ENCODE measurements at regions not wholly inside any gene's neighbourhood (a gene's known extent, or its start where the extent isn't known, plus 50 kb on each side); places are given as distances from the start of the nearest gene placed in this dataset.

DNA sequence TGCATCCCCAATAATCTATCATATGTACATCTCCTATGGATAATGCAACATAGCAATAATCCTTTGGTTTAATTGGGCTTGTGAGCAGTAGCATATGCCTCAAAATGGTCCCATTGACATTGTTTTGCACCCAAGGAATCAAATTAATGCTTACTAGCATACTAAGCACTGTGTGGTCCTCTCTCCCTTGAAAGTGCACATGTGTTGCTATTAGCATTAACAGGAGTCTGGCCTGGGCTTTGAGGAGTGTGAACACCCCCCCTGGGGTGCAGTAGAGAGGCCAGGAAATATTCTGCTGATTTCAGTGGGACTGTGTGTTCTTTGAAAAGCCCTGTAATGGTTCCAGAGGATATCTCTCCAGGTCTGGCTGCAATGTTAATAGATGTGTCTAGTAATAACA, 1148.4 kb downstream of the VRK1 start:
- no peak overlapping the region for H3K4me3 ChIP-seq
- H3K36me3 ChIP-seq = no peaks in the 10 kb centered on the region
- H3K4me1 ChIP-seq (replicated peaks) = no peaks in the 10 kb centered on the region
- no peaks in the 10 kb centered on the region for H3K9me3 ChIP-seq
- H3K27me3 ChIP-seq (replicated peaks; ENCODE audit: insufficient read depth) = no peaks in the 10 kb centered on the region
- intact Hi-C loops (cut with DNase I) = no loop called here
- TF ChIP-seq POLR2A (IDR thresholded peaks at IDR 0.05) = no peak
- TF ChIP-seq POLR2AphosphoS5 (IDR thresholded peaks at IDR 0.05) = no peak
- TF ChIP-seq, protein P1, sequence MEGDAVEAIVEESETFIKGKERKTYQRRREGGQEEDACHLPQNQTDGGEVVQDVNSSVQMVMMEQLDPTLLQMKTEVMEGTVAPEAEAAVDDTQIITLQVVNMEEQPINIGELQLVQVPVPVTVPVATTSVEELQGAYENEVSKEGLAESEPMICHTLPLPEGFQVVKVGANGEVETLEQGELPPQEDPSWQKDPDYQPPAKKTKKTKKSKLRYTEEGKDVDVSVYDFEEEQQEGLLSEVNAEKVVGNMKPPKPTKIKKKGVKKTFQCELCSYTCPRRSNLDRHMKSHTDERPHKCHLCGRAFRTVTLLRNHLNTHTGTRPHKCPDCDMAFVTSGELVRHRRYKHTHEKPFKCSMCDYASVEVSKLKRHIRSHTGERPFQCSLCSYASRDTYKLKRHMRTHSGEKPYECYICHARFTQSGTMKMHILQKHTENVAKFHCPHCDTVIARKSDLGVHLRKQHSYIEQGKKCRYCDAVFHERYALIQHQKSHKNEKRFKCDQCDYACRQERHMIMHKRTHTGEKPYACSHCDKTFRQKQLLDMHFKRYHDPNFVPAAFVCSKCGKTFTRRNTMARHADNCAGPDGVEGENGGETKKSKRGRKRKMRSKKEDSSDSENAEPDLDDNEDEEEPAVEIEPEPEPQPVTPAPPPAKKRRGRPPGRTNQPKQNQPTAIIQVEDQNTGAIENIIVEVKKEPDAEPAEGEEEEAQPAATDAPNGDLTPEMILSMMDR (IDR thresholded peaks at IDR 0.05) = no peak
- no peak overlapping the region for H3K27ac ChIP-seq
- no peak for DNase-seq (ENCODE audit: low spot score)

DNA sequence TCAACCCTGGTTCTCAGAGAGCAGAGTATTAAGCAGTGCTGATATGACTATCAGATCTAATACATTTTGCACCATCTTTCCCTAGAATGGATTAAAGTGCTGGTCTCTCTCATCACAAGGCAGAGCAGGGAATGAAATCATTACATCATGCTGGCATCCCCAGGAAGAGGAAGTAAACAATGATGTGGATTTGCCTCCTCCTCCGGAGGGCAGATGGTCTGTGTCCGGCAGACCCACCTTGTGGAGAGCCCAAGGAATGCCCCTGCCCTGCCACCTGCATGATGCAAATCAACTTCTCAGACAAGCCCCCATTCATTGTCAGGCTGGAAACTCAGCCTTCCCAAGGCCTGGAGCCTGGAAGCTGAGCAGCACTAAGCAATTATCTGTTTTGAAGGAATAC, 1149.1 kb downstream of the VRK1 start:
- intact Hi-C loops (cut with DNase I) = no loop called here
- 18% methylated on average over 2 of the region's 2 CpGs for WGBS
- Histone ChIP-seq H3K27me3 (replicated peaks; ENCODE audit: insufficient read depth) (no peaks in the 10 kb centered on the region), H3K4me3 (no peak overlapping the region), H3K9me3 (no peaks in the 10 kb centered on the region), H3K36me3 (no peaks in the 10 kb centered on the region), H3K4me1 (replicated peaks) (no peaks in the 10 kb centered on the region), H3K27ac (no peak overlapping the region)
- TF ChIP-seq POLR2A (IDR thresholded peaks at IDR 0.05) (no peak), POLR2AphosphoS5 (IDR thresholded peaks at IDR 0.05) (no peak)
- TF ChIP-seq, protein P1 (IDR thresholded peaks at IDR 0.05) = no peak
- DNase-seq (ENCODE audit: low spot score) = no peak

DNA sequence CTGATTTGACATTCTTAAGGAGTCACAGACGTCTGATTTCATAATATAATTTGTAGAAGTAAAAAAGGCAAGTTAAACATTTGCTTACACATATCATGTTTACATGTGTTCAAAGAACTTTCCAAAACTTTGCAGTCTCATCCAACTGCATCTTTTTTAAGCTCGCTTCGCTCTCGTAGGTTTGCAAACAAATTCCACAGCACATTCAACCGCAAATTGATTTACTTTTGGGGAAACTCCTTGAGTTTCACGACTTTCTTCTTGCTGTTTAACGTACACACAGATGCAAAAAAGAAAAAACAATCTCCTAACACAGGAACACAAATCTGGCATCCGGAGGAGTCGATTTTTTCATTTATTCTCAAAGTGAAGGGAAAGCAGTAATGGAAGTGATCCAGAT, 1149.5 kb downstream of the VRK1 start:
- no peaks in the 10 kb centered on the region for H3K9me3 ChIP-seq
- H3K36me3 ChIP-seq = no peaks in the 10 kb centered on the region
- no peak overlapping the region for H3K27ac ChIP-seq
- H3K27me3 ChIP-seq (replicated peaks; ENCODE audit: insufficient read depth) = no peaks in the 10 kb centered on the region
- DNase-seq (ENCODE audit: low spot score) = no peak
- TF ChIP-seq POLR2AphosphoS5 (IDR thresholded peaks at IDR 0.05) = no peak
- TF ChIP-seq, protein P1 (IDR thresholded peaks at IDR 0.05) = no peak
- 66% methylated on average over 9 of the region's 9 CpGs for WGBS
- H3K4me1 ChIP-seq (replicated peaks) = no peaks in the 10 kb centered on the region
- no peak overlapping the region for H3K4me3 ChIP-seq
- intact Hi-C loops (cut with DNase I) = no loop called here

GRCh38 chr14:97948841-97949240, 1151.7 kb downstream of the VRK1 start:
- Histone ChIP-seq H3K27me3 (replicated peaks; ENCODE audit: insufficient read depth) (no peaks in the 10 kb centered on the region), H3K4me1 (replicated peaks) (no peaks in the 10 kb centered on the region), H3K36me3 (no peaks in the 10 kb centered on the region), H3K27ac (no peak overlapping the region), H3K4me3 (no peak overlapping the region), H3K9me3 (no peaks in the 10 kb centered on the region)
- intact Hi-C loops (cut with DNase I) = no loop called here
- TF ChIP-seq, protein P1 (IDR thresholded peaks at IDR 0.05) = no peak
- no peak for TF ChIP-seq POLR2A (IDR thresholded peaks at IDR 0.05)
- TF ChIP-seq POLR2AphosphoS5 (IDR thresholded peaks at IDR 0.05) = no peak
- DNase-seq (ENCODE audit: low spot score) = no peak
- whole genome bisulfite sequencing = 70% methylated on average over 13 of the region's 13 CpGs

DNA sequence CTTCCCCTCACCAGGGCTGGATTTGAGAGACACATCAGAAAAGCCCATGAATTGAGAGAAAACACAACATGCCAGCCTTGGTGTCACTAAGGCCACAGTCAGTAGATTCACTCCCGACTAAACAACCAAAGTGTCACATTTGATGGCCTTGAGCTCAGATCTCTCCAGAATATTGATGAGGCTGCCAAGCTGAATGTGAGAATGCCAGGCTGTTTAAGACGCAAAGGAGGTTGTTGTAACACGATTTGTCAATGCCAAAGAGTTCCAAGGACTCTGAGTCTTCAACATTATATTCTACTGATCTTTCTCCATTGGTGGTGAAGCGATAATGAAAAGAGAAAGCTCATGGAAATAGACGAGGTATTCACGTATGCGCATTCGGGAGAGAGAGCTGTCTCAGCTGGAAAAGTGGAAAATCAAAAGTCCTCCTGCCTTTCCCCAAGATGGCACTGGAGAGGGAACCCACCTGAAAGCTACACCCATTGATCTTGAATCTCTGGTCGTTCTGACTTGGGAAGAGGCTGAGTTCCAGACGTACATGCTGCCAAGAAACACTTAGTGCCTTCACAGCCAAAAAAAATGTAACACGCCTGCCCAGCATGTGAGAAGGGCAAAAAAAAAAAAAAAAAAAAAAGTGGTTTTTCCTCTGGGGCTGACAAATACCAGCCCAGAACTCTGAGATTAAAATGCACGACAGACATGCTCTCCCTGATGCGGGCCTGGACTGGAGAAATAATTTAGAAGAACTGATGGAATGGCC, 1159.6 kb downstream of the VRK1 start:
- Histone ChIP-seq H3K4me3 (no peak overlapping the region), H3K27me3 (replicated peaks; ENCODE audit: insufficient read depth) (no peaks in the 10 kb centered on the region), H3K4me1 (replicated peaks) (no peaks in the 10 kb centered on the region), H3K9me3 (no peaks in the 10 kb centered on the region), H3K36me3 (no peaks in the 10 kb centered on the region), H3K27ac (no peak overlapping the region)
- TF ChIP-seq POLR2AphosphoS5 (IDR thresholded peaks at IDR 0.05) (no peak), POLR2A (IDR thresholded peaks at IDR 0.05) (no peak)
- TF ChIP-seq, protein P1 (IDR thresholded peaks at IDR 0.05) = no peak
- DNase-seq (ENCODE audit: low spot score) = no peak
- WGBS = 65% methylated on average over 13 of the region's 13 CpGs
- intact Hi-C loops (cut with DNase I) = no loop called here

All from prostate gland (tissue), 2 donors.